ENCODE measurements at regions not wholly inside any gene's neighbourhood (a gene's known extent, or its start where the extent isn't known, plus 50 kb on each side); places are given as distances from the start of the nearest gene placed in this dataset.
"Not testable (repeated sequence)": the region's sequence is repeated elsewhere in the genome, so short reads cannot be mapped to it uniquely, and the experiment has no call there.

GRCh38 chr2:126981476-126981875, 82.8 kb downstream of the TEX51 start:
- no peak for DNase-seq
- Histone ChIP-seq H3K27me3 (ENCODE audit: control insufficient read depth, insufficient read depth, low read length) (no peaks in the 10 kb centered on the region), H3K27ac (ENCODE audit: insufficient read depth, low read length, poor library complexity, severe bottlenecking) (no peak overlapping the region), H3K36me3 (ENCODE audit: control insufficient read depth, insufficient read depth, low read length) (no peaks in the 10 kb centered on the region), H3K9me3 (ENCODE audit: control insufficient read depth in 2 of 2, low read length in 2 of 2) (no peaks in the 10 kb centered on the region), H3K4me1 (ENCODE audit: control insufficient read depth, insufficient read depth, low read length, poor library complexity, severe bottlenecking) (no peaks in the 10 kb centered on the region), H3K4me3 (ENCODE audit: low read depth, low read length) (no peak overlapping the region)
- H3K9me3 Mint-ChIP-seq, result peaks cover 0 to 3% (median 0%) of the 10 kb centered on the region in 7 donors
- ATAC-seq (ENCODE audit: low read depth in 2 of 2), result no peak
- no peak overlapping the region for H3K4me3 Mint-ChIP-seq
- no peaks in the 10 kb centered on the region for H3K4me1 Mint-ChIP-seq
- H3K27me3 Mint-ChIP-seq, result peaks cover 18% of the 10 kb centered on the region
- no peaks in the 10 kb centered on the region for H3K36me3 Mint-ChIP-seq
- no peak overlapping the region for H3K27ac Mint-ChIP-seq

GRCh38 chr2:126982935-126983334, 84.2 kb downstream of the TEX51 start:
- no peak for DNase-seq
- no peaks in the 10 kb centered on the region for H3K36me3 ChIP-seq (ENCODE audit: control insufficient read depth, insufficient read depth, low read length)
- H3K27me3 Mint-ChIP-seq, result peaks cover 20% of the 10 kb centered on the region
- H3K4me3 Mint-ChIP-seq, result no peak overlapping the region
- H3K9me3 ChIP-seq (ENCODE audit: control insufficient read depth in 2 of 2, low read length in 2 of 2), result no peaks in the 10 kb centered on the region
- H3K27me3 ChIP-seq (ENCODE audit: control insufficient read depth, insufficient read depth, low read length), result no peaks in the 10 kb centered on the region
- H3K27ac ChIP-seq (ENCODE audit: insufficient read depth, low read length, poor library complexity, severe bottlenecking), result no peak overlapping the region
- H3K36me3 Mint-ChIP-seq, result no peaks in the 10 kb centered on the region
- H3K4me3 ChIP-seq (ENCODE audit: low read depth, low read length), result no peak overlapping the region
- H3K4me1 Mint-ChIP-seq, result no peaks in the 10 kb centered on the region
- ATAC-seq (ENCODE audit: low read depth in 2 of 2), result no peak
- H3K9me3 Mint-ChIP-seq, result peaks cover 0 to 3% (median 0%) of the 10 kb centered on the region in 7 donors
- no peaks in the 10 kb centered on the region for H3K4me1 ChIP-seq (ENCODE audit: control insufficient read depth, insufficient read depth, low read length, poor library complexity, severe bottlenecking)
- H3K27ac Mint-ChIP-seq, result no peak overlapping the region

DNA sequence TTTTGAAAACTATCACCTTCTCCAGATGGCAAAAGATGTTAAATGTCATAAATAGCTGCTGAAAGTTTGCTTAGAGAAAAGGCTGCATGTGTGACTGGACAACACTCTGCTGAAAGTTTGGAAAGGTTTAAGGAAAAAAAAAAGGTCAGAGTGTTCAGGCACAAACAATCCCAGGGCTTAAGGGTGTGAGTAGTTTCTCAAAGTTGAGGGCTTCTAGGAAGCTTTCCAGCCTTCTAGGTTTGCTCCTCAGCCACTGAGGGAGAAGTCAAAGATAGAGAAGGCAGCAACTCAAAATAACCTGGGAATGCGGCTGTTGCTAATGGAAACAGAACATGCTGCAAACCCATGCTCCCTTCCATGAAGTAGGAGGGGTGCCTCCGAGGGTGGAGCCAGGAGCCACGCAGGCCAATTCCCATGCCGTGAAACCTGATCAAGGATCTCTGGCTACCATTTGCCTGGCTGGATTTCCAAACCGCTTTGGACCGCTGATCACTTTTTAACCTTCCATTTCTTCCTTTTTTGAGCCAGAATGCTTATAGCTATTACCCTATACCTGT, 88.0 kb downstream of the TEX51 start:
- Mint-ChIP-seq H3K36me3 (no peaks in the 10 kb centered on the region), H3K27me3 (peaks cover 26% of the 10 kb centered on the region), H3K27ac (no peak overlapping the region), H3K4me3 (no peak overlapping the region), H3K9me3 (peaks cover 0 to 6% (median 2%) of the 10 kb centered on the region in 7 donors), H3K4me1 (no peaks in the 10 kb centered on the region)
- Histone ChIP-seq H3K9me3 (ENCODE audit: control insufficient read depth in 2 of 2, low read length in 2 of 2) (no peaks in the 10 kb centered on the region), H3K4me1 (ENCODE audit: control insufficient read depth, insufficient read depth, low read length, poor library complexity, severe bottlenecking) (no peaks in the 10 kb centered on the region), H3K27me3 (ENCODE audit: control insufficient read depth, insufficient read depth, low read length) (no peaks in the 10 kb centered on the region), H3K36me3 (ENCODE audit: control insufficient read depth, insufficient read depth, low read length) (no peaks in the 10 kb centered on the region), H3K4me3 (ENCODE audit: low read depth, low read length) (no peak overlapping the region), H3K27ac (ENCODE audit: insufficient read depth, low read length, poor library complexity, severe bottlenecking) (no peak overlapping the region)
- DNase-seq, result no peak
- no peak for ATAC-seq (ENCODE audit: low read depth in 2 of 2)

GRCh38 chr2:126988482-126988881, 89.8 kb downstream of the TEX51 start:
- no peaks in the 10 kb centered on the region for H3K4me1 ChIP-seq (ENCODE audit: control insufficient read depth, insufficient read depth, low read length, poor library complexity, severe bottlenecking)
- no peak for ATAC-seq (ENCODE audit: low read depth in 2 of 2)
- DNase-seq, result no peak
- Mint-ChIP-seq H3K27me3 (peaks cover 22% of the 10 kb centered on the region), H3K4me1 (no peaks in the 10 kb centered on the region), H3K27ac (no peak overlapping the region), H3K36me3 (no peaks in the 10 kb centered on the region), H3K9me3 (peaks cover 0 to 6% (median 2%) of the 10 kb centered on the region in 7 donors), H3K4me3 (peak overlapping the region in 1 of 4 donors; percentile 7)
- no peaks in the 10 kb centered on the region for H3K36me3 ChIP-seq (ENCODE audit: control insufficient read depth, insufficient read depth, low read length)
- H3K4me3 ChIP-seq (ENCODE audit: low read depth, low read length), result no peak overlapping the region
- no peak overlapping the region for H3K27ac ChIP-seq (ENCODE audit: insufficient read depth, low read length, poor library complexity, severe bottlenecking)
- no peaks in the 10 kb centered on the region for H3K9me3 ChIP-seq (ENCODE audit: control insufficient read depth in 2 of 2, low read length in 2 of 2)
- no peaks in the 10 kb centered on the region for H3K27me3 ChIP-seq (ENCODE audit: control insufficient read depth, insufficient read depth, low read length)

- not testable (repeated sequence) for H3K4me1 ChIP-seq (ENCODE audit: control insufficient read depth, insufficient read depth, low read length, poor library complexity, severe bottlenecking); H3K27ac Mint-ChIP-seq; H3K27me3 ChIP-seq (ENCODE audit: control insufficient read depth, insufficient read depth, low read length); H3K27ac ChIP-seq (ENCODE audit: insufficient read depth, low read length, poor library complexity, severe bottlenecking); H3K36me3 ChIP-seq (ENCODE audit: control insufficient read depth, insufficient read depth, low read length); H3K9me3 Mint-ChIP-seq; H3K4me3 Mint-ChIP-seq; H3K4me3 ChIP-seq (ENCODE audit: low read depth, low read length); ATAC-seq (ENCODE audit: low read depth in 2 of 2); H3K4me1 Mint-ChIP-seq; H3K36me3 Mint-ChIP-seq; DNase-seq; H3K9me3 ChIP-seq (ENCODE audit: control insufficient read depth in 2 of 2, low read length in 2 of 2)
- H3K27me3 Mint-ChIP-seq, result peaks cover 22% of the 10 kb centered on the region
These were observed 90.4 kb downstream of the TEX51 start for GRCh38 chr2:126989064-126989463.

DNA sequence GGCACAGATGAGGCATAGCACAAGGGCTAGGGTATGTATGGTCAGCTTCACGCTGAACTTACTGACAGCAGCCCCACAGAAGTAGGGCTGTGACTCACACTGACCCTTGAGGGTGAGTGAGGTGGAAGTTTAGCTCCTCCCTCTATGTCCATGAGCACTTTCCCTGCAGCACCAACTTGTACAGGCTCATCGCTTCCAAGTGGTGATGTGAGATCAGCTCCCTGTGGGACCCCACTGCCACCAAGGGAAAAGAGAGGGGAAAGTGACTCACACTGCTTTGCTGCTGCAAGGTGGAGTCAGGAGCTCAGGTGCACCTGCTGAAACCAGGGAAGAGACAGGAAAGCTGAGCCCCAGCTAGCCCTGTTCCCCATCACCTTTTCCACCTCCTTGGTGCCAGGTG, 91.5 kb downstream of the TEX51 start:
- Mint-ChIP-seq H3K36me3 (no peaks in the 10 kb centered on the region), H3K4me3 (no peak overlapping the region), H3K9me3 (peaks cover 0 to 6% (median 2%) of the 10 kb centered on the region in 7 donors), H3K27me3 (peaks cover 22% of the 10 kb centered on the region), H3K27ac (no peak overlapping the region), H3K4me1 (no peaks in the 10 kb centered on the region)
- DNase-seq, result no peak
- Histone ChIP-seq H3K27ac (ENCODE audit: insufficient read depth, low read length, poor library complexity, severe bottlenecking) (no peak overlapping the region), H3K4me1 (ENCODE audit: control insufficient read depth, insufficient read depth, low read length, poor library complexity, severe bottlenecking) (no peaks in the 10 kb centered on the region), H3K4me3 (ENCODE audit: low read depth, low read length) (no peak overlapping the region), H3K36me3 (ENCODE audit: control insufficient read depth, insufficient read depth, low read length) (no peaks in the 10 kb centered on the region), H3K9me3 (ENCODE audit: control insufficient read depth in 2 of 2, low read length in 2 of 2) (no peaks in the 10 kb centered on the region), H3K27me3 (ENCODE audit: control insufficient read depth, insufficient read depth, low read length) (no peaks in the 10 kb centered on the region)
- ATAC-seq (ENCODE audit: low read depth in 2 of 2), result no peak

DNA sequence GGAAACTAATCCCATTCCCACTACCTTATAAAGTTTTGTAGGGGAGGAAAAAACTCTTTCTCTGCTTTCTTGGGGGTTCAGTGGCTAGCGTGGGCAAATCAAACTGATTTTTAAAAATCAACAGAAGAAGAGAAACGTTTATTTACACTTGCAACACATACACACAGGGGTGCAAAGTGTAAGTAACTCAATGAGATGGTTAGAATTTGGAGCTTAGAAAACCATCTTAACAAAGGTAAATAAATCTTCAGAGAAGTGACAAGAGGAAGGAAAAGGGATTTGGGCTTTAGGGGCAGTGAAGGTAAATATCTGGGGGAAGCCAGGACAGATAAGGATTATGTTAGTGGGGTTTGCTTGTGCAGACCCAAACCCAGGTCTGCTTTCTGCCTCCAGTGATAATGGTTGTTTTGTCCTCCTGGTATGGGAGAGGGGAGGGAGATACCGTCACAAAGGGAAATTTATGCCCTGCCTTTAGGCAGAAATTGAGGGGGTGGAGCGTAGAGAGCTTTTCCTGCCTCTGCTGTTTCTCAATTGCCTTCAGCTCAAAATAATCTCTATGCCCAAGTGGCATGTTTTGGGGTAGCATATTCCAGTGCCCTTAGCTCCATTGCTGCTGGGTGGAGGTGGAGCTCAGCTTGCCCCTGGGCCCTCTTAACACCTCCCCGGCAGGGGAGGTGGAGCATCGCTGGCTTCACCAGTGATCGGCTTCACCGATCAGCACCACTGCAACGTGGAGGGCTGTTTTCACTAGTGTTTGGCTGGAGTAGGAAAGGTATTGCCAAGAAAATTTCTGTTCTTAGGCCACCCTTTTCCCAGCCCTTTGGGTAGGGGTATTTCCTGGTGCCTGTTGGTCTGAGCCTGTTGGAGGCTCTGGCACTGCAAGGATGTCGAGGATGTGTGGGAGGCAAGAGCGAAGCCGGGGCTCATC, 92.2 kb downstream of the TEX51 start:
- Histone ChIP-seq H3K4me3 (ENCODE audit: low read depth, low read length) (no peak overlapping the region), H3K27me3 (ENCODE audit: control insufficient read depth, insufficient read depth, low read length) (no peaks in the 10 kb centered on the region), H3K27ac (ENCODE audit: insufficient read depth, low read length, poor library complexity, severe bottlenecking) (no peak overlapping the region), H3K36me3 (ENCODE audit: control insufficient read depth, insufficient read depth, low read length) (no peaks in the 10 kb centered on the region), H3K4me1 (ENCODE audit: control insufficient read depth, insufficient read depth, low read length, poor library complexity, severe bottlenecking) (no peaks in the 10 kb centered on the region), H3K9me3 (ENCODE audit: control insufficient read depth in 2 of 2, low read length in 2 of 2) (no peaks in the 10 kb centered on the region)
- DNase-seq (no peak), ATAC-seq (ENCODE audit: low read depth in 2 of 2) (no peak)
- Mint-ChIP-seq H3K27me3 (peaks cover 18% of the 10 kb centered on the region), H3K9me3 (peaks cover 0 to 6% (median 2%) of the 10 kb centered on the region in 7 donors), H3K4me1 (no peaks in the 10 kb centered on the region), H3K4me3 (no peak overlapping the region), H3K36me3 (no peaks in the 10 kb centered on the region), H3K27ac (no peak overlapping the region)

GRCh38 chr2:126994340-126994777, 95.7 kb downstream of the TEX51 start:
- peaks cover 14% of the 10 kb centered on the region for H3K27me3 Mint-ChIP-seq
- ATAC-seq (ENCODE audit: low read depth in 2 of 2), result no peak

More at GRCh38 chr2:126994340-126994777, 95.7 kb downstream of the TEX51 start:
- H3K4me3 Mint-ChIP-seq, result no peak overlapping the region
- no peak overlapping the region for H3K27ac Mint-ChIP-seq
- no peaks in the 10 kb centered on the region for H3K36me3 Mint-ChIP-seq
- H3K9me3 Mint-ChIP-seq, result peaks cover 0 to 6% (median 0%) of the 10 kb centered on the region in 7 donors
- Histone ChIP-seq H3K27ac (ENCODE audit: insufficient read depth, low read length, poor library complexity, severe bottlenecking) (no peak overlapping the region), H3K27me3 (ENCODE audit: control insufficient read depth, insufficient read depth, low read length) (no peaks in the 10 kb centered on the region), H3K4me3 (ENCODE audit: low read depth, low read length) (no peak overlapping the region), H3K36me3 (ENCODE audit: control insufficient read depth, insufficient read depth, low read length) (no peaks in the 10 kb centered on the region), H3K4me1 (ENCODE audit: control insufficient read depth, insufficient read depth, low read length, poor library complexity, severe bottlenecking) (no peaks in the 10 kb centered on the region), H3K9me3 (ENCODE audit: control insufficient read depth in 2 of 2, low read length in 2 of 2) (no peaks in the 10 kb centered on the region)
- H3K4me1 Mint-ChIP-seq, result no peaks in the 10 kb centered on the region
- no peak for DNase-seq
